ENCODE measurements at regions not wholly inside any gene's neighbourhood (a gene's known extent, or its start where the extent isn't known, plus 50 kb on each side); places are given as distances from the start of the nearest gene placed in this dataset.
"Not testable (repeated sequence)": the region's sequence is repeated elsewhere in the genome, so short reads cannot be mapped to it uniquely, and the experiment has no call there.

DNA sequence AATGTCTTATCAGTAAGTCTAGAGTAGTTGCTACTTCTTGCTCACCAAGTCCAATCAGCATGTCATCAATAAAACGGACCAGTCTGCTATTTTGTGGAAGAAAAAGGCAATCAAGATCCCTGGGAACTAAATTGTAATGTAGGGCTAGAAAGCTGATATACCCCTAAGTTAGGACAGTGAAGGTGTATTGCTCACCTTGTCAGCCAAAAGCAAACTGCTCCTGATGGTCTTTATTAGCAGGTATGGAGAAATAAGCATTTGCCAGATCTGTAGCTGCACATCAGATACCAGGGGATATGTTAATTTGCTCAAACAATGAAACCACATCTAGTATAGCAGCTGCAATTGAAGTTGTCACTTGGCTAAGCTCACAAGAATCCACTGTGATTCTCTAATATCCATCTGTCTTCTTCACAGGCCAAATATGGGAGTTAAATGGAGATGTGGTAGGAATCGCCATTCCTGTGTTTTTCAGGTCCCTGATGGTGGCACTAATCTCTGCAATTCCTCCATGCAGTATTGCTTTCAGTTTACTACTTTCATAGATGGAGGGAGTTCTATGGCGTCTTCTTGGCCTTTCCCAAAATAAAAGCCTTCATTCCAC lies 75.0 kb downstream of the TMEM237 start:
- no peak overlapping the region for H3K4me3 ChIP-seq (ENCODE audit: low read depth, low read length)
- TF ChIP-seq CTCF (conservative IDR thresholded peaks at IDR 0.05; ENCODE audit: low read depth, low read length): no peak
- DNase-seq (ENCODE audit: low read depth): no peak

GRCh38 chr2:201559067-201559710 lies 84.1 kb downstream of the TMEM237 start:
- DNase-seq (ENCODE audit: low read depth): no peak
- no peak overlapping the region for H3K4me3 ChIP-seq (ENCODE audit: low read depth, low read length)
- TF ChIP-seq CTCF (conservative IDR thresholded peaks at IDR 0.05; ENCODE audit: low read depth, low read length): no peak

GRCh38 chr2:201558665-201559064 lies 84.6 kb downstream of the TMEM237 start:
- TF ChIP-seq CTCF (conservative IDR thresholded peaks at IDR 0.05; ENCODE audit: low read depth, low read length): no peak
- no peak for DNase-seq (ENCODE audit: low read depth)
- no peak overlapping the region for H3K4me3 ChIP-seq (ENCODE audit: low read depth, low read length)

DNA sequence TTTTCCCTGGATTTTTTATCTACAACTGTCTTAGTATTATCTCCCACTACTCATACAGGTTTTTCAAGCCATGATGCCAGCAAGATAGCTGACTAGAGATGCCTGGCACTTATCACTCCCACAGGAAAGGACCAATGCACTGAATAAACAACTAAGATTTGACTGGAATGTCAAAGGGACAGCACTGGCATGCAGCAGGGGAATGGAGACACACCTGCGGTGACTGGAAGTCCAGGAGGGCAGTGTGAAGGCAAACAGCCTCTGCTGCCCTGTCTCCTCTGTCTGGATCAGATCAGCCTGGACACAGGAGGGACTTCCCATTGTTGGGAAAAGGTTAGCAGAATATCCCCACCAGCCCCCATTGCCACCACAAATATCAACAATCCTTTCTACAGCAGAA lies 85.1 kb downstream of the TMEM237 start:
- DNase-seq (ENCODE audit: low read depth): no peak
- no peak overlapping the region for H3K4me3 ChIP-seq (ENCODE audit: low read depth, low read length)
- TF ChIP-seq CTCF (conservative IDR thresholded peaks at IDR 0.05; ENCODE audit: low read depth, low read length): no peak

DNA sequence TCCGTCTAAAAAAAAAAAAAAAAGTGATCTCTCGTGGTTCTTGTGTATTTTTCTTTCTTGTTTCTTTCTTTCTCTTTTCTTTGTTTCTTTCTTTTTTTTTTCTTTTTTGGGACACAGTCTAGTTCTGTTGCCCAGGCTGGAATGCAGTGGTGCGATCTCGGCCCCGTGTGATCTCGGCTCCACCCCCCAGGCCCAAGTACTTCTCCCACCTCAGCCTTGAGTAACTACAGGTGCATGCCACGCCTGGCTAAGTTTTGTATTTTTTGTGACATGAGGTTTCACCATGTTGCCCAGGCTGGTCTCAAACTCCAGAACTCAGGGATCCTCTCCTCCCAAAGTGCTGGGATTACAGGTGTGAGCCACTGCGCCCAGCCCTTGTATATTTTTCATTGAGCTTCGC lies 91.4 kb downstream of the TMEM237 start:
- no peak overlapping the region for H3K4me3 ChIP-seq (ENCODE audit: low read depth, low read length)
- no peak for DNase-seq (ENCODE audit: low read depth)
- no peak for TF ChIP-seq CTCF (conservative IDR thresholded peaks at IDR 0.05; ENCODE audit: low read depth, low read length)

- TF ChIP-seq CTCF (conservative IDR thresholded peaks at IDR 0.05; ENCODE audit: low read depth, low read length): no peak
- H3K4me3 ChIP-seq (ENCODE audit: low read depth, low read length): no peak overlapping the region
- no peak for DNase-seq (ENCODE audit: low read depth)
These were observed 95.0 kb downstream of the STRADB start for GRCh38 chr2:201546576-201546975.

DNA sequence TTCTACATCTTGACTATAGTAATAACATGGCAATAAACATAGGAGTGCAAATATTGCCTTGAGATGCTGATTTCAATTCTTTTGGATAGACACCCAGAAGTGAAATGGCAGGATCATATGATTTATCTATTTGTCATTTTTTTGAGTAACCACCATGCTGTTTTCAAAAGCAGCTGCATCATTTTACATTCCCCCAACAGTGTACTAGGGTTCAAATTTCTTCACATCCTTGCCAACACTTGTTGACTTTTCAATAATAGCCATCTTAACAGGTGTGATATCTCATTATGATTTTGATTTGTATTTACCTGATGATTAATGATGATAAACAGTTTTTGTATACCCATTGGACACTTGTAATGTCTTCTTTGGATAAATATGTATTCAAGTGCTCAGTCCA lies 90.8 kb downstream of the STRADB start:
- no peak for TF ChIP-seq CTCF (conservative IDR thresholded peaks at IDR 0.05; ENCODE audit: low read depth, low read length)
- no peak overlapping the region for H3K4me3 ChIP-seq (ENCODE audit: low read depth, low read length)
- no peak for DNase-seq (ENCODE audit: low read depth)

DNA sequence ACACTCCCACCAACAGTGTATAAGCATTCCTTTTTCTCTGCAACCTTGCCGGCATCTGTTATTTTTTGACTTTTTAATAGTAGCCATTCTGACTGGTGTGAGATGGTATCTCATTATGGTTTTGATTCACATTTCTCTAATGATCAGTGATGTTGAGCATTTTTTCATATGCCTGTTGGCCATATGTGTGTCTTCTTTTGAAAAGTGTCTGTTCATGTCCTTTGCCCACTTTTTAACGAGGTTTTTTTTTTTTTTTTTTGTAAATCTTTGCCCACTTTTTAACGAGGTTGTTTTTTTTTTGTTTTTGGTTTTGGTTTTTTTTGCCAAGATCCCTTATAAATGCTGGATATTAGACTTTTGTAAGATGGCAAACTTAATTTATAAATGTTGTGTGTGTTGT lies 87.7 kb downstream of the STRADB start:
- not testable (repeated sequence) for H3K4me3 ChIP-seq (ENCODE audit: low read depth, low read length); DNase-seq (ENCODE audit: low read depth)

All from epithelial cell of proximal tubule (primary cell).